KMS-11 (cell line): ENCODE measurements at regions not wholly inside any gene's neighbourhood (a gene's known extent, or its start where the extent isn't known, plus 50 kb on each side); places are given as distances from the start of the nearest gene placed in this dataset.

ENCODE experiments used
- H2AFZ ChIP-seq: fragments of 200-600 bp; sonication (generic); 2 replicates; pipeline ENCODE4 v1.6.1; 2016; ENCODE audit warnings: antibody characterized with exemption, mixed run types, low read depth
- H3K27ac ChIP-seq: fragments of 200-600 bp; sonication (generic); 2 replicates; pipeline ENCODE4 v1.6.1; 2016; ENCODE audit warnings: mild to moderate bottlenecking, mixed run types
- H3K27me3 ChIP-seq: fragments of 200-600 bp; sonication (generic); 2 replicates; pipeline ENCODE4 v1.6.1; 2017; ENCODE audit warnings: mild to moderate bottlenecking, low read depth, mixed run types, moderate library complexity; ENCODE audit not compliant: insufficient read depth
- H3K36me3 ChIP-seq: fragments of 200-600 bp; sonication (generic); 2 replicates; pipeline ENCODE4 v1.6.1; 2017; ENCODE audit warnings: mild to moderate bottlenecking, mixed run types; ENCODE audit not compliant: insufficient read depth
- H3K4me1 ChIP-seq: fragments of 200-600 bp; sonication (generic); 2 replicates; pipeline ENCODE4 v1.6.1; 2016; ENCODE audit warnings: mild to moderate bottlenecking, low read depth, mixed run types; ENCODE audit not compliant: poor library complexity, severe bottlenecking
- H3K4me2 ChIP-seq: fragments of 200-600 bp; sonication (generic); 2 replicates; pipeline ENCODE4 v1.7.0; 2016; ENCODE audit warnings: mild to moderate bottlenecking, mixed run types
- H3K4me3 ChIP-seq: fragments of 200-600 bp; sonication (generic); IDR thresholded peaks from 2 replicates; pipeline ENCODE4 v1.6.1; 2017; ENCODE audit warnings: low read depth, low read length, mixed read lengths; ENCODE audit not compliant: insufficient read depth
- H3K79me2 ChIP-seq: fragments of 200-600 bp; sonication (generic); 2 replicates; pipeline ENCODE4 v1.6.1; 2016; ENCODE audit warnings: low read depth, mixed run types; ENCODE audit not compliant: insufficient read depth
- H3K9ac ChIP-seq: fragments of 200-600 bp; sonication (generic); 2 replicates; pipeline ENCODE4 v1.6.1; 2016; ENCODE audit warnings: mild to moderate bottlenecking, mixed run types
- H4K20me1 ChIP-seq: fragments of 200-600 bp; sonication (generic); 2 replicates; pipeline ENCODE4 v1.6.1; 2016; ENCODE audit warnings: mild to moderate bottlenecking, mixed run types; ENCODE audit not compliant: insufficient read depth
- TF ChIP-seq, protein P1 (sequence below): fragments of 200-600 bp; sonication (generic); conservative IDR thresholded peaks from 2 replicates; pipeline ENCODE4 v1.6.1; 2017; ENCODE audit warnings: low read depth, mild to moderate bottlenecking, antibody characterized with exemption, low read length, moderate library complexity, mixed read lengths

DNA sequence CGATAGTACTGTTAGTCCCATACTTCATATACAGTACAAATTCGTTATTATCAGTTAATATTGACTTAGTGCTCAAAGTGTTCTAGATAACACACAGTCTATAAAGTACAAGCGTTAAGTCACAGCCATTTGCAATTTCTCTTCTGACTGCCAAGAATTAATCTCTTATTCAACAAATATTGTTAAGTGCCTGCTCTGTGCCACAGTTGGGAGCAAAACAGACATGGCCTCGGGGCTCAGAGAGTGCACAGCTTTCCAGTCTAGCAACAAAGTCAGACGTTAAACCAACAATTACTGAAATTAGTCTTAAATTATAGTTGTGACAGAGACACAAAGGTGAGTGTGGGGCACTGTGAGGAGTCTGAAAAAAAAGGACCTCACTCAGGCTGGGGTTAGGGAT lies 113.0 kb upstream of the DPP6 start:
- TF ChIP-seq, protein P1, sequence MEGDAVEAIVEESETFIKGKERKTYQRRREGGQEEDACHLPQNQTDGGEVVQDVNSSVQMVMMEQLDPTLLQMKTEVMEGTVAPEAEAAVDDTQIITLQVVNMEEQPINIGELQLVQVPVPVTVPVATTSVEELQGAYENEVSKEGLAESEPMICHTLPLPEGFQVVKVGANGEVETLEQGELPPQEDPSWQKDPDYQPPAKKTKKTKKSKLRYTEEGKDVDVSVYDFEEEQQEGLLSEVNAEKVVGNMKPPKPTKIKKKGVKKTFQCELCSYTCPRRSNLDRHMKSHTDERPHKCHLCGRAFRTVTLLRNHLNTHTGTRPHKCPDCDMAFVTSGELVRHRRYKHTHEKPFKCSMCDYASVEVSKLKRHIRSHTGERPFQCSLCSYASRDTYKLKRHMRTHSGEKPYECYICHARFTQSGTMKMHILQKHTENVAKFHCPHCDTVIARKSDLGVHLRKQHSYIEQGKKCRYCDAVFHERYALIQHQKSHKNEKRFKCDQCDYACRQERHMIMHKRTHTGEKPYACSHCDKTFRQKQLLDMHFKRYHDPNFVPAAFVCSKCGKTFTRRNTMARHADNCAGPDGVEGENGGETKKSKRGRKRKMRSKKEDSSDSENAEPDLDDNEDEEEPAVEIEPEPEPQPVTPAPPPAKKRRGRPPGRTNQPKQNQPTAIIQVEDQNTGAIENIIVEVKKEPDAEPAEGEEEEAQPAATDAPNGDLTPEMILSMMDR: no peak
- H3K79me2 ChIP-seq: no peaks in the 10 kb centered on the region
- no peak overlapping the region for H2AFZ ChIP-seq
- no peak overlapping the region for H3K27ac ChIP-seq
- H3K4me3 ChIP-seq: no peak overlapping the region
- no peaks in the 10 kb centered on the region for H3K27me3 ChIP-seq
- no peaks in the 10 kb centered on the region for H3K36me3 ChIP-seq
- H3K4me1 ChIP-seq: no peaks in the 10 kb centered on the region
- H3K9ac ChIP-seq: no peak overlapping the region
- H3K4me2 ChIP-seq: no peak overlapping the region
- H4K20me1 ChIP-seq: no peaks in the 10 kb centered on the region

DNA sequence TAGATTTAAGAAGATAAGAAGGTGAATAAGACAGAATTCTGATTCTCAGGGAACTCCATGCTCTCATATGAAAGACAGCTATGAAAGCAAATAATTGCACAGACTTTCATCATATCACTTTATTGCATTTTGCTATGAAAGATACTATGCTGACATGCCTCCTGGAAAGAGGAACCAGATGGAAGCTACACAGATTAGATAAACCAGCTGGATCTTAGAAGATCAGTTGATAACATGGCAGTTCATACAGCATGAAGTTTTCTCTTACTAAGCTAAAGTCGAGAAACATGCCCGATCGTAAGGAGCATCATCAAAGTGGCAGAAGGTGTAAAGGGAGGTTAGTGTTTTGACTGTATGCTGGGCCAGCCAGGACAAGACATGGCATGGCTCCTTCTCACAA lies 112.5 kb upstream of the DPP6 start:
- Histone ChIP-seq H3K4me1 (no peaks in the 10 kb centered on the region), H3K27ac (no peak overlapping the region), H3K79me2 (no peaks in the 10 kb centered on the region), H4K20me1 (no peaks in the 10 kb centered on the region), H3K36me3 (no peaks in the 10 kb centered on the region), H2AFZ (no peak overlapping the region), H3K9ac (no peak overlapping the region), H3K4me2 (no peak overlapping the region), H3K4me3 (no peak overlapping the region), H3K27me3 (no peaks in the 10 kb centered on the region)
- TF ChIP-seq, protein P1: no peak

DNA sequence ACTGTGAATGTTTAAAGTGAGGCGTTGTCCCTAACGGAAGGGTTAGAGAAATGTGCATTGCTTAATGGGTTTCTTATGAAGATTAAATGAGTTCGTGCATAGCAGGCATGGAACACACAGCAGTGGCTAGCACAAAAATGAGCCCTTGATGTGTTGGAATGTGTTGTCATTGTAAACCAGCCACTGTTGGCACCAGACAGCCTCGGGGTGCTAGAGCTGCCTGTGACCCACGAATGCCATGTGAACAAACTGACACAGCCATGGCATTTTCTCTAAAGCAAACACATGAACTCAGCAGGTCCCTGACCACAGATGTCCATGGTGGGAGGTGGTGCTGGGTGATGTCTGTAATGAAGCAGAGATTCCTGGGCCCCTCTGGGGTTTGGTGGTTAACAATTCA lies 111.1 kb upstream of the DPP6 start:
- TF ChIP-seq, protein P1: no peak
- H3K27ac ChIP-seq: no peak overlapping the region
- no peaks in the 10 kb centered on the region for H3K4me1 ChIP-seq
- H3K27me3 ChIP-seq: no peaks in the 10 kb centered on the region
- no peak overlapping the region for H3K4me3 ChIP-seq
- H3K4me2 ChIP-seq: no peak overlapping the region
- H4K20me1 ChIP-seq: no peaks in the 10 kb centered on the region
- no peaks in the 10 kb centered on the region for H3K36me3 ChIP-seq
- no peaks in the 10 kb centered on the region for H3K79me2 ChIP-seq
- H2AFZ ChIP-seq: no peak overlapping the region
- no peak overlapping the region for H3K9ac ChIP-seq

DNA sequence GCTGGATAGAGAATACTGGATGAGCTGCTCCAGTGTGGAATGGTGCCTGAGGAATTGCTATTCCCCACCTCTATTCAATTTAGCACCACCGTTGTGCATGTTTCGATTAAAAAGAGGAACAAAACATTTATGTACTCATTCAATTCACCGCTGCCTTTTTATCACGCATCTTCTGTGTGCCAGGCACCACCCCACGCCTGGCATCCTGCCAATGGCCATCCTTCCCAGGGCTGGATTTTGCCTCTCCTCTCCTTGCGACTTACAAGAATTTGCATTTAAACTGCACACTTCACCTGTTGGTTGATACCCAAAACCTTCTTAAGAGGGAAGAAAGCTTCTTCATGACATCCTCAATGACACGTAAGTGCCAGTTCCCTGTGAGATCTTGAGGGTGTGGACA lies 110.2 kb upstream of the DPP6 start:
- Histone ChIP-seq H2AFZ (no peak overlapping the region), H3K27me3 (no peaks in the 10 kb centered on the region), H3K4me3 (no peak overlapping the region), H3K4me1 (no peaks in the 10 kb centered on the region), H3K9ac (no peak overlapping the region), H3K27ac (no peak overlapping the region), H4K20me1 (no peaks in the 10 kb centered on the region), H3K4me2 (no peak overlapping the region), H3K36me3 (no peaks in the 10 kb centered on the region), H3K79me2 (no peaks in the 10 kb centered on the region)
- TF ChIP-seq, protein P1: no peak

DNA sequence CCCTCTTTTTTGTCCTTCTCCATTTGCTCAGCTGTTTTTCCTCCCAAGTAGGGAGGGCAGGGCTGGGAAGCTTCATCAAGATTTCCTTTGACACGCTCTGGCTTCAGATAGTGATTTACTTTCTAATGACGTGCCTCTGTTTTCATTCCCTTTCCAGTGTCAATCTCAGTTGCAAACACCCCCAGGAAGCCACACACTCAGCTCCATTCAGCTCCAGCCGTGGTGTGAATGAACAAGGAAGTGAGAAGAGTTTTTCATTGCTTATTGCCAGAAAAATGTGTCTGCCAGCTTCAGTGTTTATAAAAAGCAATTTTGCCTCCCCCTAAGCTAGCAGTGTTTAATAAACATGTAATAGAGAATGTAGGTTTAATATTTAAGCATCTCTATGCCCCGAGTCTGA lies 108.7 kb upstream of the DPP6 start:
- Histone ChIP-seq H3K79me2 (no peaks in the 10 kb centered on the region), H3K27me3 (no peaks in the 10 kb centered on the region), H3K4me1 (no peaks in the 10 kb centered on the region), H3K9ac (no peak overlapping the region), H4K20me1 (no peaks in the 10 kb centered on the region), H3K4me2 (no peak overlapping the region), H3K27ac (no peak overlapping the region), H2AFZ (no peak overlapping the region), H3K36me3 (no peaks in the 10 kb centered on the region), H3K4me3 (no peak overlapping the region)
- TF ChIP-seq, protein P1: no peak
